Fibroblast of skin of right quadriceps (primary cell): ENCODE measurements at regions not wholly inside any gene's neighbourhood (a gene's known extent, or its start where the extent isn't known, plus 50 kb on each side); places are given as distances from the start of the nearest gene placed in this dataset.

Source experiments
- DNase-seq: peaks from one replicate; pipeline ENCODE4 v3.0.0-alpha.2; 2013

DNA sequence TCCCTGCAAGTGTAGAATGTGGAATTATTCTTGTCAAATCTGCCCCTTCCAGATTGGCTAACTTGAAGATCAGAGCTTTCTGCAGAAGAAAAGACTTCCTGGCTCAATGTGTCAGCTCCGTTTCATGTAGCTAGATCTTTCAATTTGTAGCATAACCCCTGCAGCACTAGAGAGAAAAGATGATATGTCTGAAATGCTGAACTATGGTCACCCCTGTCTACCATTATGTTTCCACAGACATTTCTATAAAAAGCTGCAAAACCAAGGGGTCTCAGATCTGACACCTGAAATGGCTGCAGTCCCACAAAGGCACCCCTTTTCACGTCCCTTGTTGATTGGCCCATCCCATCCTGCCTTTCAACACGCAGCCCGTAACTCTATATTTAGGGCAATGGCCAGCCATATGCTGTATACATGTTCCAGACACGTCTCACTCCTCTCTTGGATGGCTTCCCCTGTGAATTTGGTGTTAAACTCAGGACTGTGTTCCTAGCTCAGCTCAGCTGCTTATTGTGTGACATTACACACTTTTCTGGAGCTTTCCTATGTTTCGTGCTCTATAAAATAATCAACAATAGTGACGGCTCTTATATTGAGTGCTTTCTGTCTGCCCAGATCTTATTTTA, 648.6 kb upstream of the CELF2 start:
- DNase-seq = no peak

DNA sequence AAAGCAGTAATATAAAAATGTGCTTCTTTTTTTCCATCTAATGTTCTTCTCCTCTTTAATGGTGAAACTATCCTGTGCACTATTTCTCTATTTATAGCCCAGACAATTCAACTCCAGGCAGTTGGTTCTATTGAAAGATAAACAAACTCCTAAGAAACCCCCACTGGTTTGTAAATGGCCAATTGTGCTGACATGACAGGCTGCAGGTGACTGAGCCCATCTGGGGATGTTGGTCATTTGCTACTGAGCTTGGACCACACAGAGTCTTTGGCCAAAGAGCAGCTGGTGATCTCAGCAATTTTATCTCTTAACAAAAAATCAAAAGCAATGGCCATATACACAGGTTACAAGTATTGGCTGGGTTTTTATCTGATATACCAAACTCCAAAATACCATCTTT, 631.8 kb upstream of the CELF2 start:
- no peak for DNase-seq

DNA sequence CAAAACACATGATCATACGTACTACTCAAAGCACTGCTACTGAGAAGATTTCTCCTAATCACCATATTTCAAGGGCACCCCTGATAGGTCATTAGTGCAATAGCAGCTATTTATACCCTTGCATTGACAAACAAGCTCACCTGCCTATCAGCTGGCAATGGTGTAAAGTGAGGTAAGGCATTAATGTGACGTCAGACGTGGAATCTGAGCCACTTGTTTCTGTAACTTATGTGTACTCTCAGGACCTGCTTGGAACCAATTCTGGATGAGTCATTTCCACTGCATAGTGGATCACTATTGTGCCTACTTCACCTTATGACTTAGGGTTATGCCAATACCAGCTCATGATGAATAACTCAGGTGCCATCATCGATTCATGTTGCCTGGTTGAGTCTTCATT, 628.5 kb upstream of the CELF2 start:
- DNase-seq = no peak

DNA sequence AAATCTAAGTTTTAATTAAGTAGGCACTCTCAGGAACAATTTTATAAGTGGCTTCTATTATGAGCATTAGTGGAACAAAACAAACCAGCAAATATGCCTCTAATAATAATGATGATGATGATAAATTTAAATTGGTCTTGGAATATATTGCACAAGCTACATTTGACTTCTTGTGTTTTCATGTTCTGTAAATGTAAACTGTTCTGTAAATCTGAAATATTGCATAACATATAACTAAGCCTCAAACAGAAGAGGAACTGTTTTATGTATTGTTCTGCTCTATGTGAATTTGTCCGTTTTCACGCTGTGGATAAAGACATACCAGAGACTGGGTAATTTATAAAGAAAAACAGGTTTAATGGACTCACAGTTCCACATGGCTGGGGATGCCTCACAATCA, 625.2 kb upstream of the CELF2 start:
- DNase-seq = no peak

DNA sequence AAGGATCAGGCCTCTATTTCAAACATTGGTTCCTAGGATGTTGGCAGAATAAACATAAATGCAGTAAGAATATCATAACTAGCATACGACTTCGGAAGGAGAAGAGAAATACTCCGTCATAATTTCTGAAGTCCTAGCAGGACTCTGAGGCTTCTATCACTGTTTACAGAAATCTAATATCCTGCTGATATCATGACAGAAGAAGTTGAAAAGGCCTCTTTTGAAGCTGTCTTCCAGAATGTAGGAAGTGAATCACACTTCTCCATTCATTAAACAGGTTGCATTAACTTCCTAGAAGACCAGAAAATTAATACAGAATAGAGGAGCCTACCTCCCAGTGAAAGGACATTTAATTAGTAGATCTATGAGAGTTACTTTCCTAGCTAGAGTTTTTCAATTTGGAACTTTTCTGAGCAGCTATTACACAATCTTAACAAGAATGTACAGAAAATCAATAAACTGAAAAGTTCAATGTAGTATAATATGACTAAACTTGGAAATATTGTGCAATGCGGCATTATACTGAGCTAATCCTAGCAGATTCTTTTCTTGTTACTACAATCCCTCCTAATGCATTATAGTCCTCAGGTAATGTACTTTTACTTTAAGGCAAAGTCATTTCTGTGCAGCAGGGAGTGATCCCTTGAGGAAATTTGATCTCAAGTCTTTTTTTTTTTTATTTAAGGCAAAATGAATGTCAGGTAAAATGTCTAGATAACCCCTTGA, 622.6 kb upstream of the CELF2 start:
- DNase-seq = peak; percentile 65

DNA sequence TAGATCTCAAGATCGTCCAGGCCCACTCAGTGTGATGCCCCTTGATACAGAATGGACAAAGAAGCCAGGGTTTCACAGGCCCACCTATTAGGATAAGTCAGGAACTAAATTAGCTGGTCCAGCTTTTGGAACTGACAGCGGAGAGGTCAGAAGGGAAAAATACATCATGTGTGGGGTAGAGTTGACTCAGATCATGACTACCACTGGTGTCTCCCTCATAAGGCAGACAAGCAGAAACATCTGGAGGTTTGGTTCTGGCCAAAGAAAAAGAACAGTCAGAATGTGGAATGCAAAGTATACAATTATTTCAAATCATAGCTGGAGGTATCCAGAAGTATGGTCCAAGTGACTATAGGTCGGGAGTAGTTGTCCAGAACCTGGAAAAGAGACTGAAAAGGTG, 621.1 kb upstream of the CELF2 start:
- peak; percentile 14 for DNase-seq

DNA sequence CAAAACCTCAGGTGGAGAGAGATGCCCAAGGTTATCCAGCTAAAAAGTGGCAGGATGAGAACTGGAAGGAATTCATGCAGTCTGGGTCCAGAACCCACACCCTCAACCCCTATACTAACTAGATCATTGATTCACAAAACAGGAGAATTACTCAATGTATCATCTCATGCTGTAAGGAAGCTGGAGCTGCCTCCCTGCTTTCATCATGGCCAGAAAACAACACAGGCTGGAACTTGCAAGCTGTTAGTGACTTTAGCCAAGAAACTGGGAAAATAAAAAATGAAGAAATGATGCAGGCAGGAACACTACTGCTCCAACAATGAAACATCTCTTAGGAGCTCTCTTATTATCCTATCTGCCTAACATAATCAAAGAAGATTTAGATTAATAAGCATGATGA, 619.8 kb upstream of the CELF2 start:
- no peak for DNase-seq

DNA sequence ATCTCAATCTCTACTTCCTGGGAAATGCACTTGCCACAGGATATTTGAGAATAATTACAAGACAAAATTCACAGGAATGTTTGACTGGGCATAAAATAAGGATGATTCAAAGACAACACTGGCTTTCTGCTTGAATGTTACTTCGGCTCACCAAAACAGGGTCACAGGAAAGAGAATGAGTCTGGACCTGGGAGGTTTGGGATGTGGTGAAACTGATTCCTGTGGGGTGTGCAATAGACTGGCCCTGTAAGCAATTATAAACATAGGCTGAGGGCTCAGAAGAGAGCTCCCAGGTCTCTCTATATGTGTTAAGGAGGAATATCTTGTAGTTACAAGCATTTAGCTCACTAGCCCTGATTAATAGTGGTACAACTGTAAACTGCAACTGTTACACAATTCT, 613.9 kb upstream of the CELF2 start:
- DNase-seq = peak; percentile 36

DNA sequence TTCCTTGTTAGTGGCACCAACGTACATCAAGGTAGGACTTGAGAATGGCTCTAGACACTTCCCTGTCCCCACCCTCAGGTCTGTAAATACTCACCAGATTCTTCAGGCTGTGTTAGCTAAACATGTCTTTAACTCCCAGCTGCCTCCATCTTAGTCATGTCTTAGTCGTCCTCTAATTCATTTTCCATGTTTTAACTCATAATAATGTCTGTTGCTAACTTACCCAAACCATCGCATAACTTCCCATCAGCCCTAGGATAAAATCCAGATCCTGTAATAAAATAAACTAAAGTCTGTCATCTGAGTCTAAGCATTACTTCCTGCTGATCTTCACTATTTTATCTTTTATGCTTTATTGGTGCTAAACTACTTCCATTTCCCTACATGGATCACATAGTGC, 600.0 kb upstream of the CELF2 start:
- no peak for DNase-seq

DNA sequence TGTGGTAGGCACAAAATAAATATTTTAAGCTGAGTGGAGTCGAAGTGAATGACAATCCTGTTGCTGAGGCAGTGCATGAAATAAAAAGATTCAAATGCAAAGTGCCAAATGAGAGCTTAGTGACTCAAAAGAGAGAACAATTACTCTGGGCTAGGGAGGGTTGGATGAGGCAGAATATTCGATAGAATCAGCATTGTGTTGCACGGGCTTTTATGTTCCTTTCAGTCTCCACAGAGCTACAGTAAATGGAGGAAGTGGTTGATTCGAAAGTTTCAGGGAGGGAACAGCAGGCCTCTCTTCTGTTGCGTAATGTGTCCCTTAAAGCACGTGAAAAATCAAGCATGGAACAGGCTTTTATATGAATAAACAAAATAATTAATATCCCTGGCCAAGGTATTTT, 599.3 kb upstream of the CELF2 start:
- no peak for DNase-seq

DNA sequence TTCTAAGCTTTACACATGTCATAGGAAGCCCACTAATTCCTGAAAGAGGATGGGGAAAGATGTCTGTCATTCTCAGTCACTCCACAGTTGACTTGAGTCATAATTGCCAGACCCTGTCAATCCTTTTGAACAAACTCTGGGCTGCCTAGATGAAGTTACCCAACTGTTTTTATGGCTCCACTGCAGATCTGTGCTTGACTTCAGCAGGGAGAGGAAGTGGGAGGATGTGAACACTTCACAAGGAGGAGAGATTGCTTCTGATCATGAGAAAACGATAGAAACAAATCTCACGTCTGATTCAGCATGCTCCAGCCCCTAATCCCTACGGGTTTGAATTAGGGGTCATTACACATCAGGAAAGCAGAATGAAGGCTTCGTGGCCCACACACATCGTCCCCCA, 596.6 kb upstream of the CELF2 start:
- DNase-seq = no peak

DNA sequence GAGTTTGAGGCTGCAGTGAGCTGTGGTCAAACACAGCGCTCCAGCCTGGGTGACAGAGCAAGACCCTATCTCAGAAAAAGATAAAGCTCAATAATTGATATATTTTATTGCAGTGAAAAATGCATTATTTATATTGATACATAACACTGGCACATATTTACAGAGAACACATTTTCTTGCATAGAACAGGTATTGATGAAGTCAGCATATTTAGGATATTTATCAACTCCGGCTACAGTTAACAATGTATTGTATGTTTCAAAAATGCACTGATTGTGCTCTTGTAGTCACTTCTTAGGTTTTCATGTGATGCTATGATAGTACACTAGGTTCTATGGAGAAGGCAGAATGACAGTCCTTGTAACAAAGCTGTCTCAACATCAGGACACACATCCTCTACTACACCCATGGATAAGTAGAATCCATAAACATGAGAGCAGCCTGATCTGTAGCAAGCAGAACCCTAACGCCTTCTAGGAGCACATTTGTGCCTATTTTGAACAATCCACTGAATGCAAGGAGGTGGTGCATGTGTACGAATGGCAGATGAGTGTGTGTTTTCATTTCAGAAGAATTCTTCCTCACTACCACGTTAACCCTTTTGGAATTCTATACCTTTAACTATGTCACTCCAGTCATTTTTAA, 586.1 kb upstream of the CELF2 start:
- DNase-seq = no peak

DNA sequence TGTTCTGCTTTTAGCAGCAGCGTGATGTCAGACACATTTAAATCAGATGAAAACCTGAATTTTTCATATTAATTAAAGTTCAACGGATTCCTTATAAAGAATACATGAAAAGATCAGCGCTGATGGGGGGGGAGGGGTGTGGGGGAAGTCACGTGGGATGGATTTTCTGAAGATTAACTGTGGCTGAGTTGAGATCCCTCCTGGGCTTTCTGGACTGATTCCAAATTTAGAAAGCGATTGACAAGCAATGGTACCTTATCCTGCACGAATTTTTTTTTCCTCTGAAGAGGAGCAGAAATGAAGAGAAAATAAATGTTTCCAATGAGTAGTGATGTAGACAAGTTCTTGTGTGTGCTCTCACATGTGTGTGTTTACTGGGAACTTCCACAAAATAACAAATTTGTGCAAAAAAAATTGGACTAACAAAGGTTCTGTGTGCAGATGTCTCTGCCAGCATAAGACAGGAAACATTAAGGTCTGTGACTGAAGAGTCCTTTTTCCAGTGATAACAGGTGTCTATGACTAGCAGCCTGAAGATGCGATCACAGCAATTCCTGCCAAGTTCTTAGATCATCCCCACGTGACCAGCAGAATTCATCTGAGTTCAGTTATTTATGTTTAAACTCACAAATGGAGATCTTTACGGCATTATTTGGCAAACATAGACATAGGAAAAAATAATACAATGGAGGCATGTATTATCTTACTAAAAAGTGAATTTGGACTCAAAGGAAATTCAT, 585.2 kb upstream of the CELF2 start:
- DNase-seq = peak; percentile 13

DNA sequence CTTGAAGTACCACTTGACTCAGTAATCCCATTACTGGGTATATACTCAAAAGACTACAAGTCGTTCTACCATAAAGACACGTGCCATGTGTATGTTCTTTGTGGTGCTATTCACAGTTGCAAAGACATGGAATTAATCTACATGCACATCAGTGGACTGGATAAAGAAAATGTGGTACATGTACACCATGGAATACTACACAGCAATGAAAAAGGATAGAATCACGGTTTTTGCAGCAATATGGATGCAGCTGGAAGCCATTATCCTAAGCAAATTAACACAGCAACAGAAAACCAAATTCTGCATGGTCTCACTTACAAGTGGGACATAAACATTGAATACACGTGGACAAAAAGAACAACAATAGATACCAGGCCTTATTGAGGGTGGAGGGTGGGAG, 583.4 kb upstream of the CELF2 start:
- no peak for DNase-seq

DNA sequence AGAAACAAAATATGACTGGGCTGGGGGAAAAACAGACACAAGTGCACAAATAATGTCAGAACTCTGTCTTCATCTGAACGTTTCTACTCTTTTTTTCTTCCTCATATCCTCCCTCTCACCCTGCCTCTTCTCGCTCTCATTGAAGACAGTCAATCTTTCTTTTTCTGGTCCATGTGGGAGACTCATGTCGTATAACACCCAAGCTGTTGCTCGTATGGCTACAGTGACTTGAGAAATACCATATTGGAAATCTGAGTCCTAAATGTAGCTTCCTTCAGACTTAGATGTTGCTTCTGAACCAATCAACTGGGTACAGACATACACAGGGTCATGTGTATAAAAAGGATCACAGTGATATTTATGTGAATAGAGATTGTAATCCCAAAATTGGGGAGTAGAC, 579.8 kb upstream of the CELF2 start:
- DNase-seq = no peak

DNA sequence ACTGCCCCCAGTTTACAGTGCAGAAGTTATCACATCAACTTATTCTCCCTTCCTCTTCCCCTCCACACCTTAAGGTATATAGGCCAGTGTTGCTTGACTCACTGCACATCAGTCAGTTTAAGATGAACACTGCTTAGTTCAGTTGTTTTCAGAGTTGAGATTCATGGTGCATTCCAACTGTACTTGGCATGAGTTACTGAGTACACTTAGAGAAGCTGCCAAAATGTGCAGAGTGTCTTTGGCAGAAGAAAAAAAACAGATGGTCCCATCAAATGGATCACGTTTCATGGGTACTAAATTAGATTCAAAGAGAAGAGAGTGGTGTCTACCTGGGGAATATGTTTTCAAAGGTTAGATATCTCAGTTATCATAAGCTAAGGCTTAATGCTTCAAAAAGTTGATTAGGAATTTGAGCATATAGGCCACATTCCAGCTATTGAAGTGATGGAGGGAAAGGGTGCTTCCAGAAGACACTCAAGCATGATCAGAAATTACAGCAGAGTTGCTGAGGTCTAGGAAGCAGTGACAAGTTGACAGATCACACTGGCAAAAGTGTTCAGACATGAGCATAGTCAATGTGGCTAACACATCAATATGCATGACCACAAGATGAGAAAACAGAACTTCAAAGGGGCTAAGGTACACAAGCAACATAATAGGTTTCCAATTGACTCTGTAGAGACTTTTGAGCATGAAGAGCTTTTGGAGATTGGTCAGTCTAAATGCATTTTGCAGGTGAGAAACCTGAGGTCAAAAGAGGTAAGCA, 579.2 kb upstream of the CELF2 start:
- DNase-seq = no peak

DNA sequence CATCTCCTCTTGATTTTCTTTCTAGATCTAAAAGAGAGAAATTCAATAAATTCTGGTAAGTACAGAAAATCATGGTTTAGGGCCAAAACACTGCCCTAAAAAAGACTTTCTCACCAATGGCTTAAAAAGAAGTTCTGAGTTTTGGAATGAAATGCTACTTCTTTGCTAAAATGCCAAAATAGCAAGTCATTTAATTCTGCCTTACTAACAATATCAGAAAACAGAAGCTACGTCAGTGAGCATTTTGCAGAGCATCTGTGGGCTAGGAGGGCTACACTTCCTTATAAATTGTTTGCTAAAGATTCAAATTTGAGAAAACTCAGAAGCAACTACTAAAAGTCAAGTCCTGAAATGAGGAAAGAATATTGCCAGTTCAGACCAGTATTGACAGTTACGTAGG, 560.8 kb upstream of the CELF2 start:
- DNase-seq = no peak

DNA sequence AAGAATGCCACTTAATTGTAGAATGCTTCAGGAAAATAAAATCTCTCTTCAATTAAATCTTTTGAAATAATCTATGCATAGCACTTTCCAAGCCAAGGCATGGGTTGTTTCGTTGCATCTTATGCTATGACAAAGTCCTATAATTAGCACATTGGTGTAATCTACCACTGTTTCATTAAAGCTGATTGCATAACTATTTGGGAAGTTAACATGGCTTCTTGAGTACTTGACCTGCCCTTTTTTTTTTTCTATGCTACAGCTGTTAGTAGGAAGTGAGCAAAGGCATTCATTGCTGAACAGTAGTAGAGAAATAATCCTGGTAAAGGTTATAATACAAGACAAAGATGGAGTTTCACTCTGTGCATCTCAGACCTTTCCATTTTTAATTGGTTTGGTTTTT, 557.2 kb upstream of the CELF2 start:
- DNase-seq = no peak

DNA sequence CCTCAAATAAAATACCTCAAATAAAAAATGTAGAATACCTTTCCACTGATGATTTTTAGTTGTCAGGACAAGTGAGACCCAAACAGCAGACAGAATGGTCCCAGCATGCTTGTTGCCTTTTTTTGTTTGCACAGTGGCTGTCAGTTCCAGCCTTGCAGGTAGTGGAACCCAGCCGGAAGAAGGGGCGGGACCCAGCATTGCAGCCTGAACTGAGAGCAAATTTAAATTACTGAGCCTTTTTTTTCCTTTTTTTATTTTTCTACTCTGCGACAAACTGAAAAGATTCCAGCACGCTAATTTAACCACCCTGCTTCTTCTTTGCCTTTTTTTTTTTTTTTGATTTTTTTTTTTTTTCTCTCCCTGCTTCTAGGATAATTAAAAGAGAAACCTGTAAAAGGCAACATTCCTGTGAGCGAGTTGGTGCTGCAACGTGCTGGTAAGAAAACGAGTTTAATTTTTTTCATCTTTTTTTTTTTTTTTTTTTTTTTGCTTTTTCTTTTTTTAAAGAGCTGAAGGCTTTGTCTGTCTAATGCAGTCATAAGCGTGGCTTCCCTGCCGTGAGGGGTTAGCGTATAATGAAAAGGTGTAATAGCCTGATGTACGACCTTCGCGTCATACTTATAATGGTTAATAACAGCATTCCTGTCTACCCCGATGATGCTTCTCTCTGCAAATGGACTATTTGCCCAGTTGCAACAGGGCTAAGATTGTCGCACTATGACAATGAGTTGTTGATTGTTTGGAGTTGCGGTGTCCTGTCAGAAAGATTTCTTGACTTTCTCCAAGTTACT, 555.3 kb upstream of the CELF2 start:
- no peak for DNase-seq

DNA sequence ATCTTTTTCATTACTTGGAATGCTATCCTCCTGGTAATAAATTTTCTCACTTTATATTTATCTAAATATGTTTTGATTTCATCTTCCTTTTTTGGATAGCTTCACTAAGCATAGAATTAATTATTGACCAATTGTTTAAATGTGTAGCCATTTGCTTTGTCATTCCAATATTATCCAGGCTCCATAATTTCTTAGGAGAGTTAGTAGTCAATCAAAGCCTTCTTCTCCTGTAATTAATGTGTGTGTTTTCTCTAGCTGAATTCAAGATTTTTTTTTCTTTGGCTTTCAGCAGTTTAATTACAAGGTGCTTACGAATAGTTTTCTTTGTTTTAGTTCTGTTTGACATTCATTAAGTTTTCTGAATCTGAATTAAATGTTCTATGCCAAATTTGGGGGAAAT, 545.9 kb upstream of the CELF2 start:
- DNase-seq = no peak

DNA sequence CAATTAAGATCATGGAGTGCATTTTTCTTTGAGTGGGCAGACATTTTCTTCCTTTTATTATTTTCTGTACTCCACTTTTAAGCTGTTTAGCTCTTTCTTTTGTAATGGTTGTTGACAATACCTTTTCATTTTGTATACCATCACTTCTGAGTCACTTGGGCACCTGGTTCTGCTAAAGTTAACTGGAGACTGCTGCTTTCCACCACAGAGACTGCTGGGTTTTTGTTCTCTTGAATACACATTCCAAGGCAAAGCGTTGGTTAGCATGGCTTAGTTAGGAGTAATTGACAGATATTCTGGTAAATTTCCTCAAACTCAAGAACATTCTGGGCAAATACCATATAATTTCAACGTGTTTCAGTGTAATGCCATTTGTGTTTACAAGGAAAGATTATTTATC, 541.9 kb upstream of the CELF2 start:
- DNase-seq = no peak

DNA sequence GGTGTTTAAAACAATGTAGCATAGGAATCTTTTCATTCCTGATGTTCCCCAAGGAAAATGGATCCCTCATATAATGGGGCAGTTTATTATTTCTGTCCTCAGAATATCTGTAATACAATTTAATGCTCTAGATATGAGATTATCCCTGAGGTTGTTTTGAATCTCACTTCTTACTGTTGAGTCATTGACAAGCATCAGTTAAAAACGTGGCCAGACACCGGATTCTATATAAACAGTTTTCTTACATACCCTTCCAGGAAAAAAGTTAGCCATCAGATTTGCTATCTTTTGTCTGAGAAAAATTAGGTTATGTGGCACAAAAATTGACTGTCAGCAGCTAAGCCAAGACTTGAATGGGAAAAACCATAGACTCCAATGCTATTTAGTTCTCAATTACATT, 539.8 kb upstream of the CELF2 start:
- DNase-seq = no peak
